Activated T-cell treated with anti-CD3 and anti-CD28 coated beads for 24 hours (primary cell): ENCODE measurements at regions not wholly inside any gene's neighbourhood (a gene's known extent, or its start where the extent isn't known, plus 50 kb on each side); places are given as distances from the start of the nearest gene placed in this dataset.
A peak's percentile ranks its signal among the peaks of the same experiment; 100 is the strongest.
"Not testable (repeated sequence)": the region's sequence is repeated elsewhere in the genome, so short reads cannot be mapped to it uniquely, and the experiment has no call there.

ENCODE experiments used
- DNase-seq: peaks from one replicate; pipeline ENCODE4 v3.0.0-alpha.2; 2020; ENCODE audit warnings: low read depth

DNA sequence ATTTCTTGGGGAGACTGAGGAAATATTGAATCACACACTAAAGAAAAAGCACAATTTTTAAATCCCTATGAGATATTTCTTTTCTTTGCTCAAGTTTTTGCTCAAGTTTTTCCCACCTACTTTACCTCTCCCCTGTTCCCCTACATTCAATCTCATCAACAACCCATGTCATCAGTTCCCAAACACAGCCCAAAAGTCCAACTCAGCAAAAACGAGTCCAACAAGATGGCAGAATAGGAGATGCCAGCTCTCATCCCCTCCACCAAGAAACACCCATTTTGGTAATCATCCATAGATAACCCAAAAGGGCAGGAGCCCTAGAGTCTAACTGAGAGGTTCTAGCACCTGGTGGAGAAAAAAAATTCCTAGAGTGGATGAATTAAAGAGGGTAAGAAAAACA, 152.5 kb upstream of the GHITM start:
- DNase-seq: no peak

DNA sequence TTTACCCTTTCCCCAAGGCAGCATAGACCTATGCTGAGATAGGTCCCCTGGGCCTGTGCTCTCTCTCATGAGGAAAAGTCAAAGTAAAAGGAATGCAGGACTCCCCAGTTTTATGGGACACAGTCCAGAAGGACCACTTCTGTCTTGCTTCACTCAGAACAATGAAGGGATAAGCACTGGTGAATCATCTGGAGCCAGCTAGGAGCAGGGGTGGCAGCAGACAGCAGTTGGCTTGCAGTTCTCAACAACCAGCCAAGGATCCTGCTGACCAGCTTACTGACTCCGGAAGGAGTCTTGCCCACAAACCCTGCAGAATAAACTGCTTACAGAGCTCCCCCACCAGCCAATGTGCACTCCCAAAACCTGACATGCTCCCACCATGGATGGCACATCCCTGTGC, 152.1 kb upstream of the GHITM start:
- DNase-seq: no peak

DNA sequence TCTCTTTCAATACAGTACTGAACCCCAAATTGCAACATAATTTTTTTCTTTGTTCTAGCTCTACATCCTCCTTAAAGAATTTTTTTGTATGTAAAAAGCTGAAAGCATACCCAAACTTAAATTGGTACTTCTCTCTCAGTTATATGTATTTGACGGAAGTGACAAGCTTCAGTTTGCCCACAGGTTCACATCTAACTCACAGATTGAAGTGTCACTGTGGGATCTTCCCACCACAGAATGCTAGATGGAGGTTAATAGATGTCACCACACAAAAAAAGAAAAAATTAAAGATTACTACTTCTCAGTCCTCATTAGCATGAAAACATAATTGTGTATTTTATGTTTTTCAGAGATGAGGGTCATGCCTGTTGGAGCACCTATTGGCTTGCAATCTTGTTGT, 150.9 kb upstream of the GHITM start:
- DNase-seq: no peak

DNA sequence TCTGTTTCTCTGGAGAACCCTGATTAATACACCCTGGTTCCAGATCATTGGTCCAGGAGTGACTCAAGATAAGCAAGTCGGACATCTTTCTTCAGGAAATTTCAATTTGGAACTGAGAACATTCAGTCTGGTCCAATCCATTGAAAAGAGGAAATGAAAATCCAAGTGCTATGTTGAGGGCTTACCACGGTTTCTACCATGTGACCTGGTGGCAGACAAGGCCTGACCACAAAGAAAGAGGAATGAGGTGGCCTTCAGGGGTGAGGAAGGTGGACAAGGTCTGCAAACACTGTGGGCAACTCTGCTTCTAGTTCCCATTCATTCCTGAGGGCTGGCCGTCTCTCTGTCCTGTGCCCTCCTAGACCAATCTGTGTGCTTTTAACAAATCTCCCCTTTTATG, 149.2 kb upstream of the GHITM start:
- no peak for DNase-seq

DNA sequence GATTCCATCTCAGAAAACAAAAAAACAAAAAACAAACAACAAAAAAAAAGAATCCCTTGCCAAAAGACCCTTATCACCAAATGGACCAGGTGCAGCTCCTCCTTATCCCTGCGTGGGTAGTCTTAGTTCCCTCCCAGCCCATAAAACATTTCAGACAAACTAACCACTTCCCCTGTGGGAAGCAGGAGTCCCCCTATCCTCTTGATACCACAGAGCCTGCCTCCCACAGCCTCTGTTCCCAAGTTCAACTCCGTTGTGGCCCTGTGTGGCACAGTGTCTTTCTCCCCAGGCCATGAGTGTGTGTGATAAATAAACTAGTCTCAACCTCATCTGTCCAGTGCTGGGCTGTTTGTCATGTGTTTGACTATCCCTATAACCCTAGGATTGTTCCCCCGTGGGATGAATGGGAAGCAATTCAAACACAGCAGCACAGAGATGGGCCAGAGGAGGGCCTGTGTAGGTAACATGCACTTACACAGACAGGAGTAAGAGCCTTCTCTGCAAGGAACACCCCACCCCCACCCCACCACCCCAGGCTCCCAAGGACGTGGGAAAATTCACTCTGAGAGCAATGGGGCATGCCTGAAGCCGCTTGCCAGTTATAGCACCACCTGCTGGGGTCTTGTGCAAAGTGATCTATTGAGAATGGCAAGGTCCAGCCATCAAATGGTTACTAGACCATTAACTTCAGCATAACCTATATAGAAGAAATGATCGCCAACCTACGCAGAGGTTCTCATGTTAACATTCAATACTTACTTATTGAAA, 147.1 kb upstream of the GHITM start:
- DNase-seq: peak; percentile 1

DNA sequence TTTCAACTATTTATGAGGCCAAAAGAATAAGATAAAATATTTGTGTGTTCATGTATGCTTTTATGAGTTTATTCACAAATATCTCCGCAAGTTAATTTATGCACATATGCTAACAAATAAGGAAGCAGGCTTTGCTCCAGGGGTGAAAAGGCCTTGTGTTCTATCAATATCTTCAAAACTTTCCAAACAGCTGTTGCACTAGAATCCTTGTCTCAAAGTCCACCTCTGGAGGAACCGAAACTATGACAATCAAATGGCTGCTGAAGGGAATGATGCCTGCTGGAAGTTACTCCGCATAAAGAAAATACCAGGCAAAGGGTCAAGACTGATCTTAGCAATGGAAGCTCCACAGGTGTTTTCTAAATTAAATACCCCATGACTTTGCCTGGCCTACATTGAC, 145.0 kb upstream of the GHITM start:
- DNase-seq: no peak

DNA sequence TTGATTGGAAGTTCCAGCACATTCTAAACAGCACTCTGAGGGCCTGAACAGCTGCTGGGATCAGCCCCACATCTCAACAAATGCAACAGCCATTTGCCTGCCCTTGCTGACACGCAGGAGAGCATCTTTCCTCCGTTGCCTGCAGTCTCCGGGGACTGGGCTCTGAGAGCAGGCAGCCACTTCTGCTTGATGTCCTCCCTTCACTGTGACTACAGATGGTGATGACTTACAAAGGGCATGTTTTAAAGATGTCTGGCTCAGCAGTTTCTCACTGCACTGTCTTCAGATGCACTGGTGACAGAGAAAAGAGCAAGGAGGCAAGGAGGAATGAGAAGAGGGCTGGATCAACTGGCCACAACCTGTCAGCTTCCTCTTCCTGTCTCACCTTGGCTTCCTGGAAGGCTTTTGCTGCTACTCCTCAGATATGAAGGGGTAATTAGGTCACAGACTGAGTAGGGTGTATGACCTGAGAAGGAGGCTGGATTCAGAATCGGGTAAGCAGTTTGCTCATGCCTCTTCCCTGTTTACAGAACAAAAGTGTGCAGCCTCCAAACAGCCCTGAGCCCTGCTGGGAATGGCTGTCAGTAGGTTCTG, 143.5 kb upstream of the GHITM start:
- DNase-seq: no peak

DNA sequence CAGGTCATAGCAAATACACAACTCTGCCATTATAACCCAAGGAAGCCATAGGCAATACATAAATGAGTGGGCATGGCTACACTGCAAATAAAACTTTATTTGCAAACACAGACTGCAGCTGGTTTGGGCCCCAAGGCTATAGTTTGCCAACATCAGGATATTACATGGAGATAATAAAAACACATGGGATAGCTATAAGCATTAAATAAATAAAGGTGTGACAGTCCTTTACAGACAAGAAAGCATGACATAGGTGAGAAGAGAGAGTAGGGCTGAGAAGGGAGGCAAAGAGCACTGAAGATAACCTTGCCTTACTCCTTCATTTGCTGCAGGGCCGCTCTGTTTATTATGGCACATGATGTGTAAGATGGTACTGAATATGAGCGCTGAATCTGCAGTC, 135.1 kb upstream of the GHITM start:
- DNase-seq: no peak

DNA sequence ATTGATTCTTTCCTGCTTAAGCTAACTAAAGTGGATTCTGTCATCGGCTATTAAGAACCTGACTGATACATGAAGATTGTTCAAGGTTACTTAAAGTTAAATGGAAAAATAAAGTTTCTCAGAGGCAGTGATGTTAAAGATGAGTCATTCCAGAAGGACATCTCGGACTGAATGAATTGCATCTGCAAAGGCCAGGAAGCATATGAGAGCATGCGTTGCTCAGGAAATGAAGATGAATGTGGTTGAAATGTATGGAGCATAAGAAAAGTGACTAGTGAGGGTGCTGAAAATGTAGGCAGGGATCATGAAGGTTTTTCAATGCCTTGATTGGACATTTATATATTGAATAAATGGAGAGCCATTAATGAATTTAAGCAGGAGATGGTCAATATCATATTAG, 133.9 kb upstream of the GHITM start:
- no peak for DNase-seq

DNA sequence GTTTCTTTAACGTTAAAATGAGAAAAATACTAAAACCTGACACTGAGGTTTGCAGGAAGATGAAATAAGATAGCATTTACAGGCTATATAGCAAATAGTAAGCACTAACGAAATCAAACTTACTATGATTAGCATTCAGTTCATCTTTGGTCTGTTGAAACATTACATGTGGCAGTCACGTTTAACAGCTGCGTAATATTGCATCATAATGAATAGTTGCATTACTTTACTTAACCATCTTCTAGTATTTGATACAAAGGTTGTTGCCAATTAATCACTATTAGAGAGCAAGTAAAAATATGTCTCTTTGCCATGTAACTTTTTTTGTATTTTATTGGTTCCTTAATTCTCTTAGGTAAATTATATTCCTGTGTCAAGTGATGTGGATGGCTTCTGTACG, 131.8 kb upstream of the GHITM start:
- no peak for DNase-seq

DNA sequence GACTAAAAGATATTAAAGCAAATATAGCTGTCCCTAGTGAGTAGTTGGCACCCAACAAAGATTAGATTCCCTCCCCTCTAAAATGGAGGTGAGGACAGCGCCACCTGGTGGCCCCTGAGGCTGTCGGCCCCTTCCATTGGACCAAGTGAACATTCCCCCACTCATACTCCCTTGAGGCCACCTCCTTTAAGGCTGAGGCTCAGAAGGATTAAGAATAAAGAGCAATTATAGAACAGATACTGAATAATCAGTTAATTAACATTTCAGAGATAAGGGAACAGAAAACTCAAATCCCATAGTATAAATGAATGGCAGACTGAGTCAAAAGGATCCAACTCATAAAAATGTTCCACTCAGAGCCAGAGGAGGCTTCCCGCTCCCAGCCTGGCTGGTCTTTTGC, 130.4 kb upstream of the GHITM start:
- peak; percentile 4 for DNase-seq

DNA sequence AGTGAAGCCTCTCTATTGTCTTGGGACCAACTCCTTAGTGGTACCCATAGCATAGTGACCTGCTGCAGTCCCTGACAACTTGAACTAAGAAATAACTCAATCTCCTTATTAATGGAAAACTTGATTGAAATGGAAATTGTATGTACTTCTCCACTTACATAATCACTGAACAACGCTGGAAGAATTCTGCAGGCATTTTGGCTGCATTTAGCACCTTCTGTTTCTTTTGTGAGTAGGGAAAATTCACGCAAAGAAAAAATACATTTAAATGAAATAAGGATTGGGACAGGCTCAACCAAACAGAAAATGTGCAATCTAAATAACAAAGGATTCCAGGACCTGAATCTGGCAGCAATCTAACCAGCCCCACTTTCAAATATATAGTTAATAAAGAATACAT, 126.9 kb upstream of the GHITM start:
- no peak for DNase-seq

DNA sequence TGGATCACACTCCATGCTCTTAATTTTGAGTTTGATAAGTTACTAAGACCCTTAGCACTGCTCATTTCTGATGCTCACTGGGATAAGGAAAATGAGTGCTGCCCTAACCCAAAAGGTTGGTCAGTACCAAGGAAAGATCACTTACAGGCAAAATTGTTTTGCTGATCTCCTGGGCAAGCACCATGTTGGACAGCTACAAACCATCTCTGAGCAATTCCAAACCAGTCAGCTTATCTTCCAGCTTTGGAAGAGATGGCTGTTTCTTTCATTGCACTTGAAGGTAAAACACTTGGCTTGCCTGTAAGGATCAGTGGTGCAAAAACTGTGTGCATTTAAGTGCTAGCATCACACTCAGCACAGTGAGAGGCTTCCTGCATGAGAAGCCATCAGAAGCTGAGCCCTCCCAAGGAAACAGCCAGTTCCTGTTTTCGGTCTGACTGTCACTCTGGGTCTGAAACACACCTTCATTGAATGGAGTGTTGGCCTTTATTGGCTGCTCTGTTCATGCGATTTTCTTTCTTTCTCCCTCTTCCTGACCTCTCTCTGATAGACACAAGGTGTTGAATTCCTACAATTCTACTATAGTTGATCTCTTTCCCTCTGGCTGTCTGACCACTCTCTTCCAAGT, 126.4 kb upstream of the GHITM start:
- DNase-seq: no peak

DNA sequence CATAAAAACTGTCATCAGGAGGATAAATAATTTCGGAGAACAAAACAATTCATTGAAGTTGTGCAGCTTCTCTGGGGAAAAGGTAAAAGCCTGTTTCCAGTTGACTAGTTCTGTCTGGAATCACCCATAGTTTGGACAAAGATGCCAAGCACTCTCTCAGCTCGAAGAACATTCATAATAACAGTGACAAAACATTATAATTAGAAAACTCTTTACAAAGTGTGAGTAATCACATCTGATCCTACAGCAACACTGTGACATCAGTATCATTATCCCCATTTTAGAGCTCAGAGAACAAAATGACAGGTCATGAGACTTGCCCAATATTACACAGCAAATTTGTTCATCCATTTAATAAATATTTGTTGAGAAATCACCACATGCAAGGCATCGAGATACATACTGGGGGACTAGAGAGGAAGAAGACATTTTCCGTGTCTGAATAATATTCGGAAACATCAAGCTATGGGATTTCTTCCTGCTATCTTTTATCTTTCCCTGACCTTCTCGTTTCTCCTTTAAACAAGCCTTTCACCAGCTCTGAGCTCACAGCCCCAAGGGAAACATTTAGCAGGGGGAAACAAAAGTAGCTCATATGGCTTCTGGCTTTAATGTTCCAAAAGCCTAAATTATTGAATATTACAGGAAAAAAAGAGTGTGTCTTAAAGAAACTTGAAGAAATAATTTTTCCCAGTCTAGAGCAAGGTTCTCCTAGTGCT, 123.3 kb upstream of the GHITM start:
- DNase-seq: no peak

DNA sequence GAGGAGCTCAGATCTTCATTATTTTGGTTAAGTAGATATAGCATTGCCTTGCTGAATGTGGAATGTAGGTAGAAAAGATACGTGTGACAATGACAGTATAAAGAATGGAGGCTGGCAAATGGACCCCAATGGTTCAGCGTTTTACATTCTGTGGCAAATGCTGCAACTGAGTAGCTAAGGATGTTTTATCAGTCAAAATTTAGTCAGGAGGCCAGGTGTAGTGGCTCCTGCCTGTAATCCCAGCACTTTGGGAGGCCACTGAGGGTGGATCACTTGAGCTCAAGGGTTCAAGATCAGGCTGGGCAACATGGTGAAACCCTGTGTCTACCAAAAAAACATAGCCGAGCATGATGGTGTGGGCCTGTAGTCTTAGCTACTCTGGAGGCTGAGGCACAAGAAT, 120.5 kb upstream of the GHITM start:
- DNase-seq: no peak

DNA sequence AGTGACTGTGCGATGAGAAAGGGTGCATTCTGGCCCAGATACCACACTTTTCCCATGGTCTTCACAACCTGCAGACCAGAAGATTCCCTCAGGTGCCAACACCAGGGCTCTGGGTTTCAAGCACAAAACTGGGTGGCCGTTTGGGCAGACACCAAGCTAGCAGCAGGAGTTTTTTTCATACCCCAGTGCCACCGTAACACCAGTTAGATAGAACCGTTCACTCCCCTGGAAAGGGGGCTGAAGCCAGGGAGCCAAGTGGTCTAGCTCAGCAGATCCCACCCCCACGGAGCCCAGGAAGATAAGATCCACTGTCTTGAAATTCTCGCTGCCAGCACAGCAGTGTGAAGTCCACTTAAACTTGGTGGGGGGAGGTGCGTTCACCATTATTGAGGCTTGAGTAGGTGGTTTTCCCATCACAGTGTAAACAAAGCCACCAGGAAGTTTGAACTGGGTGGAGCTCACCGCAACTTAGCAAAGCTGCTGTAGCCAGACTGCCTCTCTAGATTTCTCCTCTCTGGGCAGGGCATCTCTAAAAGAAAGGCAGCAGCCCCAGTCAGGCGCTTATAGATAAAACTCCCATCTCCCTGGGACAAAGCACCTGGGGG, 119.4 kb upstream of the GHITM start:
- not testable (repeated sequence) for DNase-seq

DNA sequence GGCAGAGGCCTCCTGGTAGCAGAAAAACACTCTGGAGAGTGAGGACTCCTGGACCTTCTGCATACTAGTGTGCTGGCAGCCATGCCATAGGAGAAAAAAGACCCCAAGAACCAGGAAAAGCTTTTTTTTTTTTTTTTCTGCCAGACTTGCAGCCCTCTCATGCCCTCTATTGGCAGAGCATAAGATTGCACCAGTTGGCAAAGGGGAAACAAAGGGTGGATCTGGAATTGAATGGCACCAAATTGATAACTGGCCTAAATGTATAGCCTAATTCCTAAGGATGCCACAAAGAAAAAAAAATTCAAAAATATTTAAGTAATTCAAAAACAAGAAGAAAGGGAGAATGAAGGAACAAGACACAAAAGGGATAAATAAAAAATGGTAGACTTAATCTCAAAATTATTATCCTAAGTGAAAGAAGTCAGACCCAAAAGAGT, 112.5 kb upstream of the GHITM start:
- DNase-seq: peak; percentile 0

DNA sequence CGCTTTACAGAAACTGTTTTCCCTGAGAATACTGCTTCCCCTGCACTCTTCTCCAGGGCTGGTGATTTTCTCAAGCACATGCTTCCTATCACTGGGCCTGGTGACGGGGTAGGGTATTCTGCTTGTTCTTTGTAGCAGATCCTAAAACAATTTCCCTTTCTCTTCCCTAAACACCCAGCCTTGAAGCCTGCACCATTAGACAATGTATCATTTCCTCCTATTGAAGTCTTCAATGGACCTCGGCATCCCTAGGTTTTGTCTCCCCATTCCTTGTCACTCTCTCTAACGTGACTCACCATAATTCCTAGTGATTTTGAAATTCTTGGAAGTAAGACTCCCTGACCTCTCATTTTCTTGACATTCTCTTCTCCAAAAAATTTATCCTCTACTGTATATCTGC, 109.5 kb upstream of the GHITM start:
- no peak for DNase-seq

DNA sequence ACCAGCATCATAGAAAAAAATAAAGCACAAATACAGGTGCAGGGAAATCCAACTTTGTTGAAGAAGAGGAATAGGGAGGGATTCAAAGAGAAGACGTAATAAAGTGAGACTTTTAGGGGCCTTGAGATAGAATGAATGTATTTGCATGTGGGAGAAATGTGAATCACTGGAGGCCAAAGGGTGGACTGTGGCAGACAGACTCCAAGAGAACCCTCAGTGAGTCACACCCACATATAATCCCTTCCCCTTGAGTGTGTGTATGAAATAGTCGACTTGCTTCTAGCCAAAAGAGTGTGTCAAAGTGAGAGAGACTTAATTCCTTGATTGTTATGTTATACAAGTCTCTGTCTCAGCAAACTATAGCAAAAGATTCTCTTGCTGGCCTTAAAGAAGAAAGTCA, 101.3 kb upstream of the GHITM start:
- DNase-seq: no peak

DNA sequence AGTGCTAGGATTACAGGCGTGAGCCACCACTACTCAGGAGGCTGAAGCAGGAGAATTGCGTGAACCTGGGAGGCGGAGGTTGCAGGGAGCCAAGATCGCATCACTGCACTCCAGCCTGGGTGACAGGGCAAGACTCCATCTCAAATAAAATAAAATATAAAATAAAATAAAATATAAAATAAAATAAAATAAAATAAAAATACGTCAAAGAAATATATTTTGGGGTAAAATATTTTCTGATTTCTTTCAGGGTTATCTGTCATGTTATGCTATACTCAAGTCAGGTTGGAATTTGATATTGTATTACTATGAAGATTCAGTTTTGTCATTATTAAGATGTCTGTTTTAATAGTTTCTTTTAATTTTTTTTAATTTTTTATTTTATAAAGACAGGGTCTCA, 99.4 kb upstream of the GHITM start:
- DNase-seq: no peak

DNA sequence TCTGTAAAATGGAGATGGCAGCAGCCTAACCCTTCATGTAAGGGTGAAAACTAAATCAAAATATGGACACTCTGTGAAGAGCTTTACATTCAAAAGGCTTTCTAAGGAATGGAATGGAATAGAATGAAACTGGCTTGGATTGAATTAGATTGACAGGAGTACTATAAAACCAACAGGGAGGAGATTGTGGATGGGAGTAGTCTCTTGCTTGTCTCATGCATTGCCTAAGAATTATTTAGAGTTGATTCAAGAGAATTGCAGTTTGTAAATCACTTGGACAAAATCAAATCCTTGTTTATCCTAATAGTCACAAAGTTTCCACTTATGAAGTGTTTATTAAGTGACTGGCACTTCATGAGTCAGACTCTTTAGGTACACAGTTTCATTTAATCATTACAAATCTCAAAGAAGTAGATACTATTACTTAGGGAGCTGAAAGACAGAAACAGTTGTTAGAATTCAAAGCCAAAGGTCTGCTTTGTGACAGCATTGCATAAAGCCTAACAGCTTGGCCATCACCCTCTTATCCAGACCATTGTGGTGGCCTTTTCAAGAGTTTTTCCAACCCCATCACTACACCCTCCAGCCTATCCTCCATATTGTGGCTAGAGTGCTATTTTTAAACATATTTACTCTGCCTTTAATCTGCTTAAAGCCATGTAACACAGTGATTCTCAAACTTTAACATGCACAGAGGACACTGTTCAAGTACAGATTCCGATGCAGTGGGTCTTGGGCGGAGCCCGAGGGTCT, 91.9 kb upstream of the GHITM start:
- no peak for DNase-seq

DNA sequence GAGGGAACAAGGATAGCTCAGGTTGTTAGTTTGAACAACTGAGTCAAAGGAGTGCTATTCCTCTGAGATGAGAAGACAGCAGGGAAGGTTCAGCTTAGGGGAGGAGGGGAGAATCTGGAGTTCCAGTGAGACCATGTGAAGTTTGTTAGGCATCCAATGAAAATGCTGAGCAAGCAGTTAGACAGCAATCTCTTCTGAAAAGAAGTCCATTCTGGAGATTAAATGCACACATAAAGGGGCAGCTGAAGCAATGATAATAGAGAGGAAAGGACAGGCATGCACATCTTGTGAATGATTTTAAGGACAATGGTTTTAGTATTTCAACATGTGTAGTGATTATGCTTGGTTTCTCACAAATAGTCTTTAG, 89.7 kb upstream of the GHITM start:
- no peak for DNase-seq
